Kasumi-1 (cell line): ENCODE measurements at regions not wholly inside any gene's neighbourhood (a gene's known extent, or its start where the extent isn't known, plus 50 kb on each side); places are given as distances from the start of the nearest gene placed in this dataset.
"Not testable (repeated sequence)": the region's sequence is repeated elsewhere in the genome, so short reads cannot be mapped to it uniquely, and the experiment has no call there.

Source experiments
- DNase-seq, 2 experiments: peaks; one replicate each; lab custom pipeline; 2025; lab: John Stamatoyannopoulos, UW

DNA sequence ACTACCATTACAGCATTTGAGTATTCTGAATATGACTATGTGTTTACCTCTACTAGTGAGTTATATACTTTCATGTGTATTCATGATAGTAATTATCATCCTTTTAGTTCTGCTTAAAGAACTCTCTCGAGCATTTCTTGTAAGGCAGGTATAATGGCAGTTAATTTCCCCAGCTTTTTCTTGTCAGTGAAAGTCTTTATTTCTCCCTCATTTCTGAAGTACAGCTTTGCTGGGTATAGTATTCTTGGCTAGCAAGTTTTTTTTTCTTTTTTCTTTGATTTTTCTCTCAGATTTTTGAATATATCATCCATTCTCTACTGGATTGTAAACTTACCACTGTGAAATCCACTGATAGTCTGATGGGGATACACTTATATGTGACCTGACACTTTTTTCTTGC, 165.9 kb upstream of the ARHGAP5 start:
- no peak for DNase-seq

DNA sequence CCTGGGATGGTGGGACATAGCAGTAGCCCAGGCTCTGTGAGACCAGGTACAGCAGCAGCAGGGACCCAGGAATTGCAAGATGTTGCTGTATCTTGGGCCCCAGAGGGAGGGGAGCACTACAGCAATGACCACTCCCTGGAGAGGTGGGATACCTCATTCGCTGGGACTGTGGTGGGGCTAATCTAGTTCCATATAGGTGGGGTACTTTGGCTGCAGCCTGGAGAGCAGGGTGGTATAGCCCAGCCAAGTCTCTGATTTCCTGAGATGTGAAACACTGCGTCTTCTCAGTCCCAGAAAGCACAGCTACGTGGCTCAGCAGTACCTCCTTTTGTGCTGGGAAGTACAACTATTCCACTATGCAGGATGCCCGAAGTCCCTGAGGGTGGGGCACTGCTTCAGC, 163.7 kb upstream of the ARHGAP5 start:
- DNase-seq: no peak

DNA sequence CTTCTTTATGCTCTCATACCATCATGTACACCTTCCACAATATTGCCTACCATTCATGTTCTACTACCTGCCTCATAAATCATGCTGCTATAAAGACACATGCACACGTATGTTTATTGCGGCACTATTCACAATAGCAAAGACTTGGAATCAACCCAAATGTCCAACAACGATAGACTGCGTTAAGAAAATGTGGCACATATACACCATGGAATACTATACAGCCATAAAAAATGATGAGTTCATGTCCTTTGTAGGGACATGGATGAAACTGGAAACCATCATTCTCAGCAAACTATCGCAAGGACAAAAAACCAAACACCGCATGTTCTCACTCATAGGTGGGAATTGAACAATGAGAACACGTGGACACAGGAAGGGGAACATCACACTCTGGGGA, 158.8 kb upstream of the ARHGAP5 start:
- not testable (repeated sequence) for DNase-seq

DNA sequence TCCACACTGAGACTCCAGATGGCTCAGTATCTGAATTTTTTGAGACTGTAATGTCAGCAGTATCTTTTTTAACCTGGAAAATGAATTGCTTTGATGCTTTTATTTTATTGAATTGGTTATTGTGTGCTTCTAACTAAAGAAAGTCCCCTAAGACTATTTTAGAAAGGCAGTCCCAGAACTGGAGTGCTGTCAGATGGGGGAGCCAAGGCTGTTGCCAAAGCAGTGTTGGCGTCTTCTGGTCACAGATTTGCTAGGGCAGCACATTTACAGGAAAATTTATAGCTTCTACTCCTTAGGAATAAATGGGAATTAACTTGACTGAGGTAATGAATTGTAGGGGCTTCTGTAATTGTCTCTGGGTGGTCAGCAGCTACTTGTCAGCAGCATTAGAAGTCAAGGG, 157.1 kb upstream of the ARHGAP5 start:
- DNase-seq: no peak

DNA sequence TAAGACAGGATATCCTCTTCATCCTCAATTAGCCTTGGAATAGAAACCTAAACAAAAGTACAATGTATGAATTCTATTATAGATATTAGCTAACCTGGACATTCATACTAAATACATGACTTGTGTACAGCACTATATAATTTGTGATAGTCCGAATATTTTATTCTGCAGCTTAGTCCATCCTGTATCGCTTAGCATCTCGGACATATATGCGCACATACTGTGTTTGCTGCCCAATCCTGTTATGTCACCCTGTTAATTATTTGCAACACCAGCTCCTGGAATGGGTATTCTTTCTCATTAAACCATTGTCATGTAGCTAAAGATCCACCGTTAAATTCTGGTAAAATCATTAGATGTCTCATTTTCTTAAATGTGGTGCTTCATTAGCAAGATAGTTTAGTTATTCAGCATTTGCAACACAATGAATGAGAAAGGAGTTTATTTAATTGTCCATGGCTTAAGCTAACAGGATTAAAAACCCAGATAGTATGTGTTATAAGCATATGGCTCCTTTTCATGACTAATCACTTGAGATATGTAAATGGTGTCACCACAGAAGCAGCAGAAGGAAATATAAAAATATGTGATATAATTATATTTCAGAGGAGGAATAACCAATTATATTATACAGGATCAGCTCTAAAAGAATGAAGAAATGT, 156.0 kb upstream of the ARHGAP5 start:
- DNase-seq: no peak

DNA sequence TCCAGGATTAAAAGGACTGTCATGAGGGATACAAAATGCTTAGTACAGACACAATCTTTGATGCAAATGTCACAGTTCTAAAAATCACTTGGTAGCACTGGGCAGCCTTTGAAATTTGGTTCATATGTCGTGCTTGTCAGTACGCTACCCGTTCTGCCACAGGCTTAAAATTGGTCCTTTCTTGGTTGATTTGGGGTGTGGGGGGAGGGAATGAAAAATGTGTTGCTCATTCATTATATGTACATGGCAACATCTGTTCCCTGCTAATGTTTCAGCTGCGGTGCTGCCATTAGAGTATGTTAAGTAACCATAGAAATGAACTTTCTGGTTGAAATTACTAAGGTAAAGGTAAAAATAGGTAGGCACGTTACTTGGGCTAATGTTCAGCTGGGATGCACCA, 155.4 kb upstream of the ARHGAP5 start:
- DNase-seq: no peak

DNA sequence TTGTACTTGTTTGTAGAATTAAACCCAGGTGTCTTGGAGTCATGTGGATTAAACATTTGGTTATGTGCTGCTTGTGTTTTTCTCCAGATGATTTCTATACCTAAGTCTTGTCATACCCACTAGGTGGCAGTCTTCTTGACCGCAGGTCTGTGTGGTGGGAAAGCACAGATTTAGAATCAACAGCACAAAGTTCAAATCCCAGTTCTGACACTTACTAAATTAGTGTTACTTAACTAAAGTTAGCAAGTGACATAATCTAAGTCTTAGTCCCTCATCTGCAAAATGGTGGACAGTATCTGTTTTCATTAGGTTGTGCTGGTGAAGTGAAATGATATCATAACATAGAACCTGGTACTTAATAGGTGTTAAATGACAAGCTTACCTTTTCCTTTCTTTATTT, 151.0 kb upstream of the ARHGAP5 start:
- peak; percentile 71 to 76 for DNase-seq

DNA sequence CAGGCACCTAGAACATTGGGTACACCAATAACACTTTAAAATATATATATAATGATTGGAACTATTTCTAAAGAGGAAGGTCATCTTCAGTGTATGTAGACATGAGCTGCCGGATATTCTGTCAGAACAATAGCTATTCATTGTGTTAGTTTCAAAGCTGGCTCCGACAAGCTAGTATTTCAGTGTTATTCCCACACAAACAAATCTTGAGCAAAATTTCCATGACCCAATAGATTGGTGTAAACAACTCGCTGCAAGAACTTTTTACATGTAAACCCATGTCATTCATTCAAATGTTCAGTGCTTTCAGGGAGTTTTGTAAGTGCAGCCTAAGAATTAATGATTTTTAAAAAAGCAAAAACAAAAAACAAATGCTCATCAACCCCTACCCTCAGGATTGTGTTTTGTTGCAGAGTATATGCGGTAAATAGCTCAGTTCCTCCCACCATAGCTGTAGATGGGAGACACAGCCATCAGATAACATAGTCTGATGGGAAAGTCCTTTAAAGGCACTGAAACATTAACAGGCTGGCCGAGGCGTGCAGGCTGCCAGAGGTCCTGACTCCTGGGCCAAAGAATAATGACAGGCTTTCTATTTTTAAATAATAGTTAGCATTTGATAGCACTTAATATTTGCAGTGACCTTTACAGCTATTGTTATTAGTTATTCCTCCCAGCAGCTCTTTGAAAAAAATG, 150.3 kb upstream of the ARHGAP5 start:
- DNase-seq: no peak

DNA sequence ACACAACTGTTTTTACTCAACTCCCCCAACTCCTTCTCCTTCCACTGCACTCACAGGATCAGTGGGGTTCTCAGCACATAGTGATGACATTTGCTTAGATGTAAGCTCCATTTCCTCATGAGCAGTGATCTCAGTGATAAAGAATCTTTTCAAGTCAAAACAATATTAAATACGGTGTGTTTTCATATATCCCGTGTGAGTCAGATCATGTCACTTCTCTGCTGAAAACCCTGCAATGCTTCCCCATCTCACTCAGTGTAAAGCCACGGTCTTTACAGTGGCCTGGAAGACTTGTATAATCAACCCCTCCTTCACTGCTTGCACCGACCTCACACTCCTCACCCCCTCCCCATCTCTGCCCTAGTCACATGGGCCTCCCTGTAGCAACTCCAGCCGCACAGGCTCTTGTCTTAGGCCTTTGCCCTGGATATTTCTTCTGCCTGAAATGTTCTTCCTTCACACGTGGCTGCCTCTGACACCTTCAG, 149.7 kb upstream of the ARHGAP5 start:
- DNase-seq: no peak

DNA sequence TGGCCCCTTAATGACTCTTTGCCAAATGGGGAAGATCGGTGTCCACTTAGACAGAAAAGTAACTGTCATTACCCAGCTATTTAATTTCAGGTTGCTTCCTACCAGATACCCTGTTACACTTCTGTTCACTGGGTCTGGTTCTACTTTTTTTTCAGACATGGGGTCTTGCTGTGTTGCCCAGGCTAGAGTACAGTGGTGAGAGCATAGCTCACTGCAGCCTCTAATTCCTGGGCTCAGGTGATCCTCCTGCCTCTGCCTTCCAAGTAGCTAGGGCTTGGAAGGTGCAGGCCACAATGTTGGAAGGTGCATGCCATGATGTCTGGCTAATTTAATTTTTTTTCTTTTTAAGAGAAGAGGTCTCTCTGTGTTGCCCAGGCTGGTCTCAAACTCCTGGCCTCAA, 147.0 kb upstream of the ARHGAP5 start:
- no peak for DNase-seq

DNA sequence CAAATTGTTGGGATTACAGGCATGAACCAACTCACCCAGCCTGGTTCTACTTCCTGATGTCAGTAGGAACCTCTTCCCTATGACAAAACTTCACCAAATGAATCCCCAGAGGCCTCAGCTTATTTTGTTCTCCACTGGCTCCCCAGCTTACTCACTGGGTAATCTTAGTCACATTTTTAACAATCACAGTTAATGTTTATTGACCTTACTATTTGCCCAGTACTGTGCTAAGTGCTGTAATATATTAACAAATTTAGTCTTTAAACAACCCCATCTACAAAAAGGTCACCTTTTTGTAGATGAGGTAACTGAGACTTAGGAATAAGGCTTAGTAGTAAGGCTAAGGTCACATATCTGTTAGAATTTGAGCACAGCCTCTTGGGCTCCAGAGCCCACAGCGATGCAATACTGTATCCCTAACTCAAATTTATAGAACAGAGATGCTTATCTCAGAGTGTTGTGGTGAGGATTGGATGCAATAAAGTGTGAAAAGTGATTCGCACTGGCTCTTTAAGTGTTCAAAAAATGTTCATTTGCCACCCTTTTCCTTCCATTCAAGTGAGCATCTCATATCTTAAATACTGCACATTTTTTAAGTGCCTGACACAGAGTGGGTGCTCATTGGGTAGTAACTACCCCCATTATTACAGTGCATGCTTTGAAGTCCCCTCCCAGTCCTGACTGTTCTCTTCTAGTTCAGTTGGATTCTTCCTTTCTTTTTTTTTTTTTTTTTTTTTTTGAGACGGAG, 146.4 kb upstream of the ARHGAP5 start:
- no peak for DNase-seq

DNA sequence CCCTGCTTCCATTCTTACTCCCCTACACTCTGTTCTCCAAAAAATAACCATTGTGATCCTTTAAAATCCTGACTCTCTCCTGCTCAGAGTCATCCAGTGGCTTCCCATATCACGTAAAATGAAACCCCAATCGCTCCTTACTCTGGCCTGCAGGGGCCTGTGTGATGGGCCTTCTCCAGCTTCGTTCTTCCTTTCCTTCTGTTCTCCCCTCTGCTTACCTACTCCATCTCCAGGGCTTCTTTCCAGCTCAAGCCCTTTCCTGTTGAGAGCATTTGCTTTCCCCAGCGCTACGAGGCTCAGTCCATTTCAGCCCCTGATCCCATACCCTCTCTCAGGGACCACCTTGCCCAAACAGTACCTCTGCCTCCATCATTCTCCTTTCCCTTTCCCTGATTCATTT, 144.4 kb upstream of the ARHGAP5 start:
- no peak for DNase-seq

DNA sequence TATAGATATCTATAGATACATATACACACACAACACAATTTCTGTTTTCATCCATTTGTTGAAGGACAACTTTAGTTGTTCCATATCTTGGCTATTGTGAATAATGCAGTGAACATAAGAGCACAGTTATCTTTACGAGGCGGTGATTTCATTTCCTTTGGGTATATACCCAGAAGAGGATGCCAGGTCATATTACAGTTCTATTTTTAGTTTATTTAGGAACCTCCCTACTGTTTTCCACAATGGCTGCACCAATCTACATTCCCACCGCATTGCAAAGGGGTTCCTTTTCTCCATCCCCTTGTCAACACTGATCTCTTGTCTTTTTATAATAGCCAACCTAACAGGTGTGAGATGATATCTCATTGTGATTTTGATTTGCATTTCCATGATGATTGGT, 143.4 kb upstream of the ARHGAP5 start:
- no peak for DNase-seq

DNA sequence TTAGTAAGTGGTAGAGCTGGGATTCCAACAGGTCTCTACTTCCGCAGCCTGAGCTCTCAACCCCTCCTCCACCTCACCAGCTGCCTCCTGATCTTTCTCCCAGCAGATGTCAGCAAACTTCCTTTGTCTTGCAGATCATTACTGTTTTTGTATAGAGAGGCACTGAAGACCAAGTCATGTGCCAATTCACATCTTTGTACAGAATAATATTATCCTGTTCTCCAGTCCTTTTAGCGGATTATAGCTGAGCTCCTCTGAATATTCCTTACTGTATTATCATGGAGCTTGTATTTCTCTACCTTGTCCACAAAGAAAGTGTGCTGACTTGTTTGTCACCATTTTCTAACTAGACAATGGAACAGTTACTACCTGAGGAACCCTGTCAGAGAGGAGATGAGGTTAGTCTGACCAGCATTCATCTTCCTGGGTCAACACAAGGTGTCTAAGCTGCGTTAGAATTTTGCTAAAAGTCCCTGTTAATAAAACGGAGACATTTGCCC, 142.3 kb upstream of the ARHGAP5 start:
- peak; percentile 43 to 45 for DNase-seq

DNA sequence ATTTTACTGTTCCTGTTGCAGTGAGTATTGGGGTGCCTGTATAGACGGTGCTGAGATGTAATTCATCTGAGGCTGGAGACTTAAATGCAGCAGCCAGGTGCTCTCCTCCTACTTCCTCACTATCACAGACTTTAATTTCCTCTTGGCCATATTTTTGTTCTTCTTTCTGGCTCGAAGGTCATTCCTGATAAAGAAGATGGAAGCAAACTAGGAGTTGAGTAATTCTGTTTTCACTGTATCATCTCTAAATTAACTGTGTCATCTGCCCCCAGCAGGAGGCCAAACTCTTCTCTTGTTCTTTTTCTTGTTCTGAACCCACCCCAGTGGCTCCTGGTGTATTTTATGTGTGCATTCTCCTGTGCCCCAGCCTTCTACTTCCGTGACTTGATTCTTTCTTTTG, 141.7 kb upstream of the ARHGAP5 start:
- DNase-seq: no peak

DNA sequence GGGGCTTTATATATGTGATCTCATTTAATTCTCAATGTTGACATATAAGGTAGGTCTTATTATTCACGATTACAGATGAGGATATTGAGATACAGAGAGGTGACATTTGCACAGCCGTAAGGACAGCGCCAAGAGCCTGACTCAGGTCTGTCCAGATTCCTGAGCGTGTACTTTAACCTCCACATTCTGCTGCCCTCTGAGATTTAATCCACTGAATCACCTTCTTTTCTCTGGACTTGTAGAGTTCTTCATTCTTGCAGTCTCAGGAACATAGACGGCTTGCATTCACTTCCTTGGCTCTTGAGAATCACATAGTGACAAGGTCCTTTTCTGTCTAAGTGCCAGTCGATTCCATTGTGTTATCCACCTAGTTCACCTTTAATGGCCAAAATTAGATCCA, 141.0 kb upstream of the ARHGAP5 start:
- DNase-seq: no peak

DNA sequence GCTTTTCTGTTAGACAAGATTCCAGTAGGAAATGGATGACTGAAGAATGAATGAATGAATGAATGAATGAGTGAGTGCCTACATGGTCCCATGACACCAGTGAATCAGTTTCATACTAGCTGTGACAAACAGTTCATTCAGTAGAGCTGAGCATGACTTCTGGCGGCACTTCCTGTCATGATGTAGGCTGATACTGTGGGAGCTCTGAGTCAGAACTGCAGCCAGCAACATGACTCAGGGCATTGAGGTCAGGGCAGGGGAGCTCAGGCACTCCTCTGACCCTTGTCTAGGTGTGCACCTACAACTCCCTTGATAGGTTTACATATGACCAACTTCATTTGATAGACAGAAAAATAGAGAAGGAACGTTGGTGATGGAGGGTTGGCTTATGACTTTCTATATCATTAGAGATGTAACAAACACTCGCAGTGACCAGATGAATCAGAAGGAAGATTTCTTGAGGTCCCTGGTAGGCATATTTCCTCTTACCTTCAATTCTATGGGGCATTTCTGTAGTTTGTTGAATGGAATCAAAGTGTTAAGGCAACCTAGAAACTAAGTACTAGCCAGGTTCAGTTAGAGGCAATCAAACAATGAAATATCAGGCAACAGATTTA, 139.3 kb upstream of the ARHGAP5 start:
- DNase-seq: peak; percentile 31 to 41

DNA sequence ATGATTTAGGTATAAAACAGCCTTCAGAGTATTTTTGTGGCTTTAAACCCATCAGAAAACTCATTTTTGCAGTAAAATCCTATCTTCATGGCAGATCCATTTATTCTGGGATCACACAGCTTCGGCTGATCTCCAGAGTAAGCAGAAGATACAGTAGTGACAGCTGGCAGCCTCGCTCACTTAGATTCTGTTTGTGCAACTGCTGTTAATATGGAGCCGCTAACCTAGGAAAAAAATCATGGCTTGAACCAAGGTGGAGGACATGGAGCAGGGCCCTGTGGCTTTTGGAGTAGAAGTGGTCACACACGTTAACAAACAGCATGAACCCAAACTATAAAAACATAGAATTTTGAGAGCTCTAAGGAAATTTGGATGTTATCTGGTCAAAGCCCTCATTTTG, 137.2 kb upstream of the ARHGAP5 start:
- no peak for DNase-seq

DNA sequence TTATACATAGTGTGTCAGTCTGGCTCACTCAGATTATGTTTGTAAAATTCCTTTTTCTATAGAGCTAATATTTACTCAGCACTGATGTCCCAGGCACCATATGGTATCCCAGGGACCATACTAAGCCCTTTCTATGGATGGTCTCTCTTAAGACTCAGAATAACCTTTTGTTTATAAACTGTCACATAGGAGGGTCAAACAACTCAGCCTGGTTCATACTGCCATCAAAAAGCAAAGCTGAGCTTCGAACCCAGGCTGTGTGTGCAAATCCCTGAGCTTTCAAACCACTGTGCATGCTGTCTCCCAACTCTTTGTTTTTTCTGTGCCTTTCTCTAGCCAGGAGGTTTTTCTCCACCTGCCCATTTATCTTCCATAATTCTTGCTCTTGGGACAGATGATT, 135.6 kb upstream of the ARHGAP5 start:
- DNase-seq: no peak

DNA sequence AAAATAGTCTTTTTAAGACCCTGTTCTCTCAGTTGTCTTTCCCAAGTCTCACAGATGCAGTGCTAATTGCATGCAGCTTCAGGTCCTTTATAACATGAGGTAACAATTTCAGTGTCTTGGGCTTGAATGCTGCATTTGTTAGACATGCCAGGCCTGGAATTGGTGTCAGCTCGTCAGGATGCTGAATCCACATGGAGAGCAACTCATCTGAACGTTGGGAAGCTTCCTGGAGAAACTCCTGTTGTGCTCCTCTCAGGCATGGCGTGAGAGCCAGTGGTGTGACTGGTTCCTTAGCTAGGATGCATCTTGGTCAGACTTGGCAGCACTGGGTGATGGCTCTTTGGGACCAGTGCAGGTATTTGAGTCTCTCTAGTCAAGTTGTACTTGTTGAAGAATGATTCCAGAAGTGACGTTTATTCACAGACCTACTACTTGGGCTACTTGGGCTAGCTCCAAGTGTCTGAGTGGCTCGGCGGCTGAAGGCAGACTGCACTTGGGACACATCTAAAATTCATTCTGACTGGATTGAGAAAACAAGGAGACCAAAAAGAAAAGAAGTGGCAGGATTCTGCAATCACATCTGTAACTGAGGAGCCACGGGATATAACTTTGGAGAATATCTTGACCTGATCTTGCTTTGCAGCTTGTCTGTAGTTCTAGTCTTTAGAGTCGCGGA, 134.8 kb upstream of the ARHGAP5 start:
- DNase-seq: no peak

DNA sequence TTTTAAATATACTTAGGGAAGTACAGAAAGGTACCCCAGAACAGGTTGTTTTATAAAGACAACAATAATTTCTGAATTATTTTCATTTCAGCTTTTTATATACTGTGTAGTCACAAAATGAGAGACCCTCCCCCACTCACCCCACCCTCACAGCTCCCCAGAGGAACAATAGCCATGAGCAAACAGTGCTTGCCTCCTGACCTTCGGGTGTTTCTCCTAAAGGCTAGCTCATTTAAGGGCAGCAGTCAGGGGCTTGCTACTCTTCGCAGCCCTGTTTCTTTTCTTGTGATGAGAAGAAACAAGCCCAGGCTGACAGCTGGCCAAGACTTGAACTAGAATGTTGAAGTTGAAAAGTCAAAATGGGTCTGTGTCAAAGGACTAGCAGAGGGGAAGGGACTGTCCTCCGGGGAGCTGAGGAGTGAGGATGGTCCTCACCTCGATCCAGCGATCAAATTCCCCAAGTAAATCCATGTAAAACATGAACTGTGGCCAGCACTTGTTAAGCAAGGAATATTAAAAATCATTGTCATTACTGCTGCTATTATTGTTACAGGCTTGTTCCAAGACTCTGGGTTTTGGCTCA, 133.8 kb upstream of the ARHGAP5 start:
- no peak for DNase-seq

DNA sequence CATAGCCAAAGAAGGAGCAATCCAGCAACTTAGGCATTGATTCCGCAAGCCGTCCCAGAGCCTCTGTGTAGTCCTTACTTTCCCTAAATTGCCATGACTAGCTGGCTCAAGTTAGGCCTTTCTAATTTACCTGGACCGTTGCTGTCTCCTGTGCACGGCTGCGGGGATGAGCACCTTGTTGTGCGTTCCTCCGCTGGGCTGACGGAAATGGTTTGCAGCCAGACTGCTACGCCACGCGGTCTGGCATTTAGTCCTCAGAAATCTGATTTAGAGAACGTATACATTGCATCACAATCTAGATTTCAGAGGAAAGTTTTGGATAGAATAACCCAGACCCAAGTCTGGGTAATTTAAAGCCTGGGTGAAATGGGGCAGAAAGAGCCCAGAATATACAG, 133.2 kb upstream of the ARHGAP5 start:
- no peak for DNase-seq
